NCI-H187 (cell line): ENCODE measurements at regions not wholly inside any gene's neighbourhood (a gene's known extent, or its start where the extent isn't known, plus 50 kb on each side); places are given as distances from the start of the nearest gene placed in this dataset.

Source experiments
- DNase-seq, 2 experiments: peaks; one replicate each; lab custom pipeline; 2025; lab: John Stamatoyannopoulos, UW

DNA sequence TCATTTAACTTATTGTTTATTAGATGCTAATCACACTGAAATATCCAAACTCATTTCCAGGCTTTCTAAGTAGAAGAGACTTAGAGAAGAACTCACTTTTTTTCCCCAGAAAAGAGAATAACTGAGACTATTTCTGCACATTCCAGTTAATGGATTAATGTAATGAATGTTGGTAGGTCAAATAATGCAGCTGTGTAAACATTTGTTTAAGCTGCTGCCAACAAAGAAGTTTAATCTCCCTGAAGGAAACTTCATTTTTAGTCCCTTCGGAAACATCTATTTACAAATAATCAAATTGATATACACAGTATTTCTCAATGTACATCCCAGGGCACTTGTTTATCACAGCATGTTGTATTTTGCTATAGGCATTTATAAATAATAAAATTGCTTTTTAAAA is 126.9 kb downstream of the KCNS3 start:
- DNase-seq, result no peak

DNA sequence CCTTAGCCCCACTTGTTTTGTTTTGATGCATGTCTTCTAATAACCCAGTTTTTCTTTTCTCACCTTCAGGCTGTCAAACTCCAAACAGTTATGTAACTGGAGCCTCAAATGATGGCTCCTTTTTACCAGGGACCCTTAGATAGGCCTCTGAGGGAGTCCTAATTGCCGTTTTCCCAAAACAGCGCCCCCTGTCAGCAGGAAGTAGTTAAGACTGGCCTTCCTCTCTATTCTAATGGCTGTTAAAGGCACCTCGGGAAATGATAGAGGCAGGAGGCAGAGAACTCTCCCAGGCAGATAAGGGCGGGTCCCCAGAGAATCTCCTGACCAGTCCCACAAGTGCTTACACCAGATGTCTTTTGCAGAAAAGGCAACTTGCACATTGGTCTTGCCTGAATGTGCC is 123.2 kb downstream of the KCNS3 start:
- DNase-seq, result no peak

- no peak for DNase-seq
Observed at GRCh38 chr2:17996978-17997377, 118.5 kb downstream of the KCNS3 start.

DNA sequence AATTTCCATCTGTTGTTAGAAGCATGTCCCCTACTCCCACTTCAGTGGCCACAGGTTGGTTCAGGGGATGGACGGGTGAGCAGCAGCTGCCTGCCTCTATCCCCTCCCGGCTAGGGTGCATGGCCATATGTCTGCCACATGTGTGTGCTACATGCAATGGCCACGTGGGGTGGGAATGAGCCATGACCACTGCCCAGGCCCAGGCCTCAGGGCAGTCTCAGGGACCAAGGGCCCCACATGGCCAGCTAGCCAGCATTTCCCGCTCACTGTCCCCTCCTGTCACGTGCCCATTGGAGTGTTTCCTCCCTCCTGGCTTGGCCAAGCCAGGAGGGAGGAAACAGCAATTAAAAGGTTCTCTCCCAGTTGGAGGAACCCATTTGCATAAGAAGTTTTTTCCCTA is 117.1 kb downstream of the KCNS3 start:
- no peak for DNase-seq
